Heart left ventricle (tissue), 13 donors: ENCODE measurements at regions not wholly inside any gene's neighbourhood (a gene's known extent, or its start where the extent isn't known, plus 50 kb on each side); places are given as distances from the start of the nearest gene placed in this dataset.

Experiments used
- POLR2A ChIP-seq, 2 donors: fragments of 450-650 bp; IDR thresholded peaks; one replicate each; pipeline ENCODE4 v1.6.1; 2017; ENCODE audit warnings: antibody characterized with exemption in 2 of 2, mild to moderate bottlenecking in 2 of 2, moderate library complexity in 2 of 2
- TF ChIP-seq, protein P1 (sequence below), 12 donors: fragments of 200-600 bp; sonication (generic) in 4 of 12; IDR thresholded peaks; one replicate each; pipeline versions ENCODE4 v1.5.0 to v1.8.0; 2018 to 2022; ENCODE audit warnings: antibody characterized with exemption in 12 of 12, mild to moderate bottlenecking in 5 of 12
- donor health status: ischemic (EF 13 %, LVEDD 7.1; RV severe dilation, severe dysfunction).
- donor health status: DM: no; HTN: yes; CAD: no.
- donor health status: DM: no; HTN: no; CAD: no.
- donor health status: ischemic (EF 25% LVEDD 6.9; RV normal size, moderate dysfunction).
- donor health status: ischemic (EF 25% LVEDD 5.7; RV mildly dilated, moderate dysfunction).
- donor health status: ischemic (EF 35%, LVEDD 5.7; RV mildly dilated, moderate dysfunction).
- donor health status: nonischemic (EF 11% LVEDD 7.7; RV severe dilation, severe dysfunction).
- donor health status: DM: yes; HTN: yes; CAD: no.
- donor health status: PGD.
- donor health status: ischemic (EF 29% LVEDD 5.4; RV normal size, mild dysfunction).
- donor health status: nonischemic (EF 23%, LVEDD 6.1; RV moderate dilation, normal function).

DNA sequence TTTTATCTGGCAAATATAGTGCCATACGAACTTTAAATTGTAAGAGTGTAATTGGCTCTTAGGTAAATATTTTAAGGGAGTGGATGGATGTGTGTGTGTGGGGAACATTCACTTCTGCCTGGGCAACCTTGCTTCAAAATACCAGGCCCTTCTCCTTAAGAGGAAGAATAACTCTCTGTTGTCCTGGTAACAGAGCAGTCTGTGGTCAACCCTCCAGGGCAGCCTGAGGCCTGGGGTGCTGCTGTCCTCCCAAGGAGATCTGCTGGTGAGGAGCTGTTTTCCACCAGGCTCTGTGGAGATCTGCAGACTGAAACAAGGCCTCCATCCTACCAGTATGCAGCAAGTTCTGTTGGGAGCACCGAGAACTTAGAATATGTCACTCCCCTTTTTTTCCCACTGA is 325.2 kb downstream of the PSAT1 start:
- TF ChIP-seq, protein P1, sequence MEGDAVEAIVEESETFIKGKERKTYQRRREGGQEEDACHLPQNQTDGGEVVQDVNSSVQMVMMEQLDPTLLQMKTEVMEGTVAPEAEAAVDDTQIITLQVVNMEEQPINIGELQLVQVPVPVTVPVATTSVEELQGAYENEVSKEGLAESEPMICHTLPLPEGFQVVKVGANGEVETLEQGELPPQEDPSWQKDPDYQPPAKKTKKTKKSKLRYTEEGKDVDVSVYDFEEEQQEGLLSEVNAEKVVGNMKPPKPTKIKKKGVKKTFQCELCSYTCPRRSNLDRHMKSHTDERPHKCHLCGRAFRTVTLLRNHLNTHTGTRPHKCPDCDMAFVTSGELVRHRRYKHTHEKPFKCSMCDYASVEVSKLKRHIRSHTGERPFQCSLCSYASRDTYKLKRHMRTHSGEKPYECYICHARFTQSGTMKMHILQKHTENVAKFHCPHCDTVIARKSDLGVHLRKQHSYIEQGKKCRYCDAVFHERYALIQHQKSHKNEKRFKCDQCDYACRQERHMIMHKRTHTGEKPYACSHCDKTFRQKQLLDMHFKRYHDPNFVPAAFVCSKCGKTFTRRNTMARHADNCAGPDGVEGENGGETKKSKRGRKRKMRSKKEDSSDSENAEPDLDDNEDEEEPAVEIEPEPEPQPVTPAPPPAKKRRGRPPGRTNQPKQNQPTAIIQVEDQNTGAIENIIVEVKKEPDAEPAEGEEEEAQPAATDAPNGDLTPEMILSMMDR (IDR thresholded peaks at IDR 0.05): no peak
- TF ChIP-seq POLR2A (IDR thresholded peaks at IDR 0.05): no peak
